ENCODE measurements at regions not wholly inside any gene's neighbourhood (a gene's known extent, or its start where the extent isn't known, plus 50 kb on each side); places are given as distances from the start of the nearest gene placed in this dataset.

DNA sequence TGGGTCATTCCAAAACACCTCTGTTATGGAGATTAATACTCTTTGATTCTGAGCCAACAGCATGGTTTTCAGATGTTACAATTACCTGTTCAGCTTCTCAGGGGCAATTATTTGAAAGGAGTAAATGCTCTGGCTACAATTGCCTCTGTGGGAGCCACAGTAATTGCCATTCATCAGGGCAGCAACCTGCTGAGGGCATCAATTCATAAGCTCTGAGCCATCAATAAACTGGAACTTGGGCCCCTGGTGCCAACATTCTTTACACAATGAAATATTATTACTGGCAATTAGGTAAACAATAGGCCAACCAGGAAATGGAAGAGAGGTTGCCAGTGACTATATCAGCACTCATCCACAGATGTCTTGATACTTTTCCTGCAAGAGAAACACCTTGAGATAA is 660.8 kb downstream of the MECOM start:
- Histone ChIP-seq H3K4me3 (ENCODE audit: low read length in 2 of 2) (no peak overlapping the region), H3K27ac (ENCODE audit: low read depth in 1 of 2, low read length in 1 of 2) (no peak overlapping the region), H3K27me3 (ENCODE audit: control insufficient read depth in 2 of 2, insufficient read depth in 1 of 2, low read length in 1 of 2) (no peaks in the 10 kb centered on the region), H3K36me3 (ENCODE audit: control insufficient read depth in 2 of 2, insufficient read depth in 2 of 2, low read length in 1 of 2) (no peaks in the 10 kb centered on the region), H3K9me3 (ENCODE audit: control insufficient read depth in 2 of 2, insufficient read depth in 1 of 2, low read length in 1 of 2) (no peaks in the 10 kb centered on the region), H3K4me1 (ENCODE audit: control insufficient read depth in 2 of 2, insufficient read depth in 2 of 2, low read length in 2 of 2) (no peaks in the 10 kb centered on the region)
- DNase-seq (ENCODE audit: low read depth in 6 of 9, low spot score in 9 of 9) = no peak

DNA sequence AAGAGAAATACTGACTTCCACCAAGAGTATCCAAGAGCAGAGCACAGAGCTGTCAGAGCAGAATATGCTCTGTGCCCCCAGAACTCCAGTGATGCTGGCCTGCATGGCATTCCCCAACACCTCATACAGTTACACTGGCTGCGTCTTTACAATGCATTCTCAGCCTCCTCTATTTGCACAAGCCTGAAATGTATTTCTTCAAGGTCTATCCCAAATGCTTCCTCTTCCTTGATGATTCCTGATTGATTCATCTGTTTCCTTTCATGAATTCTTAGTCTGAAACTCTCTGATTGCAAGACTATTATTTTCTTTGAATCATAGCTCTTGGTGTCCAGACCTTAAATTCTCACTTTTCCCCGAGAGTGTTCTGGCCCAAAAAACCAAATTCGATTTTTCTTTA is 664.7 kb downstream of the MECOM start:
- H3K27me3 ChIP-seq (ENCODE audit: control insufficient read depth in 2 of 2, insufficient read depth in 1 of 2, low read length in 1 of 2) = no peaks in the 10 kb centered on the region
- 77% methylated on average over 3 of the region's 3 CpGs for WGBS
- no peaks in the 10 kb centered on the region for H3K36me3 ChIP-seq (ENCODE audit: control insufficient read depth in 2 of 2, insufficient read depth in 2 of 2, low read length in 1 of 2)
- H3K9me3 ChIP-seq (ENCODE audit: control insufficient read depth in 2 of 2, insufficient read depth in 1 of 2, low read length in 1 of 2) = no peaks in the 10 kb centered on the region
- no peaks in the 10 kb centered on the region for H3K4me1 ChIP-seq (ENCODE audit: control insufficient read depth in 2 of 2, insufficient read depth in 2 of 2, low read length in 2 of 2)
- no peak for DNase-seq (ENCODE audit: low read depth in 6 of 9, low spot score in 9 of 9)
- no peak overlapping the region for H3K4me3 ChIP-seq (ENCODE audit: low read length in 2 of 2)
- H3K27ac ChIP-seq (ENCODE audit: low read depth in 1 of 2, low read length in 1 of 2) = no peak overlapping the region

DNA sequence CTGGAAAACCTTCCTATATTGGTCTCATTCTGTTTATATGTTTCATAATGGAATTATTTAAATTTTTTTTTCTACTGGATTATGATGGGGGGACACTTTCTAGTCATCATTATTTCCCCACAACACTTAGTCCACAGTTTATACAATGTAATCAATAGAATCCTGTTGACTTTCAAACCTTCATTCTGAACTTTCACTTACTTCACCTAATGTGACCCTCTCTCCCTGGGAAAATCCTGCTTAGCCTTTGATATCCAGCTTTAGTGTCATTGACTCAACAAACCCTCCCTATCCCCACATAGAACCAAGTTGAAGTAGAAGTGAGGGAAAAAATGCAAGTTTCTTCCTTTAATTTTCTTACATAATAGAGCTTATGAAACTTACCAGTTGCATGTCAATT is 666.0 kb downstream of the MECOM start:
- no peaks in the 10 kb centered on the region for H3K4me1 ChIP-seq (ENCODE audit: control insufficient read depth in 2 of 2, insufficient read depth in 2 of 2, low read length in 2 of 2)
- H3K27me3 ChIP-seq (ENCODE audit: control insufficient read depth in 2 of 2, insufficient read depth in 1 of 2, low read length in 1 of 2) = no peaks in the 10 kb centered on the region
- no peak for DNase-seq (ENCODE audit: low read depth in 6 of 9, low spot score in 9 of 9)
- no peaks in the 10 kb centered on the region for H3K36me3 ChIP-seq (ENCODE audit: control insufficient read depth in 2 of 2, insufficient read depth in 2 of 2, low read length in 1 of 2)
- H3K27ac ChIP-seq (ENCODE audit: low read depth in 1 of 2, low read length in 1 of 2) = no peak overlapping the region
- no peaks in the 10 kb centered on the region for H3K9me3 ChIP-seq (ENCODE audit: control insufficient read depth in 2 of 2, insufficient read depth in 1 of 2, low read length in 1 of 2)
- no peak overlapping the region for H3K4me3 ChIP-seq (ENCODE audit: low read length in 2 of 2)

DNA sequence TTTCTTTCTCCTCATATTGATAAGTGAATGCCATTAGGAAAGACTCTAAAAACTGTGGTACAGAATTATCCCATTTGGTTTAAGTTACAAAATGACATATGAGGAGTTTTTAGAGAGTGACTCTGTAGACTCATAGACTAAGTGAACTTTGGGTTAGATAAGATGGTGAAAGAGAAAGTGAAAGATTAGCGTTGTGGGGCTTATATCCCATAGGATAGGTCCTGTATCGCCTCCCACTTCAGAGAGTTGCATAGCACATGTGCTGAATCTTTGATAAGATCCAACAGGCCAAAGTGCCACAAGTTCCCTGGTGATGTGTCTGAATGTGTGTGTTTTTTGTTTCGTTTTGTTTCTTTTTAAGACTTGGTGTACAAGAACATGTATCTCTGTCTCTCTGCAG is 666.9 kb downstream of the MECOM start:
- no peak overlapping the region for H3K4me3 ChIP-seq (ENCODE audit: low read length in 2 of 2)
- H3K36me3 ChIP-seq (ENCODE audit: control insufficient read depth in 2 of 2, insufficient read depth in 2 of 2, low read length in 1 of 2) = no peaks in the 10 kb centered on the region
- no peaks in the 10 kb centered on the region for H3K4me1 ChIP-seq (ENCODE audit: control insufficient read depth in 2 of 2, insufficient read depth in 2 of 2, low read length in 2 of 2)
- WGBS = 92% methylated on average over 3 of the region's 3 CpGs
- no peaks in the 10 kb centered on the region for H3K27me3 ChIP-seq (ENCODE audit: control insufficient read depth in 2 of 2, insufficient read depth in 1 of 2, low read length in 1 of 2)
- H3K9me3 ChIP-seq (ENCODE audit: control insufficient read depth in 2 of 2, insufficient read depth in 1 of 2, low read length in 1 of 2) = no peaks in the 10 kb centered on the region
- DNase-seq (ENCODE audit: low read depth in 6 of 9, low spot score in 9 of 9) = peak in 1 of 9 donors; percentile 2
- no peak overlapping the region for H3K27ac ChIP-seq (ENCODE audit: low read depth in 1 of 2, low read length in 1 of 2)

DNA sequence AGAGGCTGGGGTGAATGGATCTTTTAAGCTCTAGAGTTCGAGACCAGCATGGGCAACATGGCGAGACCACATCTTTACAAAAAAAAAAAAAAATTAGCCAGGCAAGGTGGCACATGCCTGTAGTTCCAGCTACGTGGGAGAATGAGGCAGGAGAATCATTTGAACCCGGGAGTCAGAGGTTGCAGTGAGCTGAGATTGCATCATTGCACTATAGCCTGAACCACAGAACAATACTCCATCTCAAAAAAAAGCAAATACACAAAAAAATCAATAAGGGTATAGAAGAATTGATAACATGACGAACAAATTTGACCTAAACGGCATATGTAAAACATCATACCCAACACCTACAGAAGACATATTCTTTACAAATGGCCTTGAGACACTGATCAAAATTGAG is 668.4 kb downstream of the MECOM start:
- WGBS = 95% methylated on average over 6 of the region's 6 CpGs
- H3K4me1 ChIP-seq (ENCODE audit: control insufficient read depth in 2 of 2, insufficient read depth in 2 of 2, low read length in 2 of 2) = no peaks in the 10 kb centered on the region
- no peaks in the 10 kb centered on the region for H3K27me3 ChIP-seq (ENCODE audit: control insufficient read depth in 2 of 2, insufficient read depth in 1 of 2, low read length in 1 of 2)
- no peak for DNase-seq (ENCODE audit: low read depth in 6 of 9, low spot score in 9 of 9)
- no peaks in the 10 kb centered on the region for H3K36me3 ChIP-seq (ENCODE audit: control insufficient read depth in 2 of 2, insufficient read depth in 2 of 2, low read length in 1 of 2)
- no peaks in the 10 kb centered on the region for H3K9me3 ChIP-seq (ENCODE audit: control insufficient read depth in 2 of 2, insufficient read depth in 1 of 2, low read length in 1 of 2)
- H3K27ac ChIP-seq (ENCODE audit: low read depth in 1 of 2, low read length in 1 of 2) = no peak overlapping the region
- H3K4me3 ChIP-seq (ENCODE audit: low read length in 2 of 2) = no peak overlapping the region

DNA sequence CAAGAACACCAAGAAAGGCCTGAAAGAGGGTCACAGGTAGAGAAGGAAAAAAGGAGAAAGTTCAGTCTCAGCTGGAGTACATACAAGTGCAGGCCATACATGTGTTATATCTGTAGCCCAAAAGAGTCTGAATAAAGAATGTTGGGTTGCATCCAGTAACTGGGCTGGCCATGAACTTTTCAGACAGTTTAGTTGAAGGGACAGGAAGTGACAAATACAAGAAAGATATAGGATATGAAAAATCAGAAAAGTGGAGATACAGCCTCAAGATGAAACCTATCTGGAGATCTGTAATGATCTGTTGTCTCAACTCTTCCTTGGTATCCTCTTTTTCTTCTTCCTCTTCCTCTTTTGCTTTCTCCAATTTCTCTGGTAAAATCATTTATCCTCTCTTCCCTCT is 671.7 kb downstream of the MECOM start:
- Histone ChIP-seq H3K36me3 (ENCODE audit: control insufficient read depth in 2 of 2, insufficient read depth in 2 of 2, low read length in 1 of 2) (no peaks in the 10 kb centered on the region), H3K27ac (ENCODE audit: low read depth in 1 of 2, low read length in 1 of 2) (no peak overlapping the region), H3K9me3 (ENCODE audit: control insufficient read depth in 2 of 2, insufficient read depth in 1 of 2, low read length in 1 of 2) (no peaks in the 10 kb centered on the region), H3K27me3 (ENCODE audit: control insufficient read depth in 2 of 2, insufficient read depth in 1 of 2, low read length in 1 of 2) (no peaks in the 10 kb centered on the region), H3K4me3 (ENCODE audit: low read length in 2 of 2) (no peak overlapping the region), H3K4me1 (ENCODE audit: control insufficient read depth in 2 of 2, insufficient read depth in 2 of 2, low read length in 2 of 2) (no peaks in the 10 kb centered on the region)
- no peak for DNase-seq (ENCODE audit: low read depth in 6 of 9, low spot score in 9 of 9)

DNA sequence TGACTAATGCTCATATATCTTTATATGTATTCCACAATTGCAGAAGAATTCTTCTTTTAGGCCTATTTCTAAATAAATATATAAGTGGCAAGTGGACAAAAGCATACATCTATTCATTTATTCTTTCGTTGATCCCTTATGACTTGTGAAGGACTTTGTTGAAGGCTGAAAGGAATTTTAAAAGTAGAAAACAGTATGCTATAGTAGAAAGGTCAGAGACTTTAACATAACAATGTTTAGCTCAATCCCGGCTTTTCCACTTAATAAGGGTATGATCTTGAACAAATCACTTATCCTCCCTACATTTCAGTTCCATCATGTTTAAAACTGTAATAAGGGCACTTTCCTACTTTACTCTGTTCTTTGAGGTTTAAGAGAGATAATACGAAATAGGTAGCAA is 672.9 kb downstream of the MECOM start:
- no peak overlapping the region for H3K4me3 ChIP-seq (ENCODE audit: low read length in 2 of 2)
- 97% methylated on average over 3 of the region's 3 CpGs for WGBS
- DNase-seq (ENCODE audit: low read depth in 6 of 9, low spot score in 9 of 9) = no peak
- H3K27me3 ChIP-seq (ENCODE audit: control insufficient read depth in 2 of 2, insufficient read depth in 1 of 2, low read length in 1 of 2) = no peaks in the 10 kb centered on the region
- no peaks in the 10 kb centered on the region for H3K36me3 ChIP-seq (ENCODE audit: control insufficient read depth in 2 of 2, insufficient read depth in 2 of 2, low read length in 1 of 2)
- H3K27ac ChIP-seq (ENCODE audit: low read depth in 1 of 2, low read length in 1 of 2) = no peak overlapping the region
- H3K9me3 ChIP-seq (ENCODE audit: control insufficient read depth in 2 of 2, insufficient read depth in 1 of 2, low read length in 1 of 2) = no peaks in the 10 kb centered on the region
- H3K4me1 ChIP-seq (ENCODE audit: control insufficient read depth in 2 of 2, insufficient read depth in 2 of 2, low read length in 2 of 2) = no peaks in the 10 kb centered on the region

DNA sequence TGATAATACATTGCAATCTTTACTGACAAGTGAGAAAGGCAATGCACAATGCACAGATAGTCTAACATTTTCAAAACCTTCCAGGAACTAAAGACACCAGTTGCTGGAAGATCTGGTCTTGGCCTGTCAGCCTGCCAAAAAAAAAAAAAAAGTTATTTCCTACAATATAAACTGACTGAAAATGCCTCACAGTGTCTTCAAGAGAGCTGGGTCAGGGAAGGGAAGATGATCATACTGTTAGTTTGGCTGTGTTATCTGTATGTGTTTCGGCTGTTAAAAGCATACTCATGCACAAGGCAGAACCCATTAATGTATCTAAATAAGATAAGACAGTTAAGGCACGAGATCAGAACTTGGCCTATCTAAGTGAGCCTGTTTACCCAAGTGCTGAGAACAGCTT is 673.4 kb downstream of the MECOM start:
- DNase-seq (ENCODE audit: low read depth in 6 of 9, low spot score in 9 of 9) = no peak
- Histone ChIP-seq H3K36me3 (ENCODE audit: control insufficient read depth in 2 of 2, insufficient read depth in 2 of 2, low read length in 1 of 2) (no peaks in the 10 kb centered on the region), H3K27ac (ENCODE audit: low read depth in 1 of 2, low read length in 1 of 2) (no peak overlapping the region), H3K4me3 (ENCODE audit: low read length in 2 of 2) (no peak overlapping the region), H3K4me1 (ENCODE audit: control insufficient read depth in 2 of 2, insufficient read depth in 2 of 2, low read length in 2 of 2) (no peaks in the 10 kb centered on the region), H3K9me3 (ENCODE audit: control insufficient read depth in 2 of 2, insufficient read depth in 1 of 2, low read length in 1 of 2) (no peaks in the 10 kb centered on the region), H3K27me3 (ENCODE audit: control insufficient read depth in 2 of 2, insufficient read depth in 1 of 2, low read length in 1 of 2) (no peaks in the 10 kb centered on the region)
- 90% methylated on average over 2 of the region's 2 CpGs for WGBS

DNA sequence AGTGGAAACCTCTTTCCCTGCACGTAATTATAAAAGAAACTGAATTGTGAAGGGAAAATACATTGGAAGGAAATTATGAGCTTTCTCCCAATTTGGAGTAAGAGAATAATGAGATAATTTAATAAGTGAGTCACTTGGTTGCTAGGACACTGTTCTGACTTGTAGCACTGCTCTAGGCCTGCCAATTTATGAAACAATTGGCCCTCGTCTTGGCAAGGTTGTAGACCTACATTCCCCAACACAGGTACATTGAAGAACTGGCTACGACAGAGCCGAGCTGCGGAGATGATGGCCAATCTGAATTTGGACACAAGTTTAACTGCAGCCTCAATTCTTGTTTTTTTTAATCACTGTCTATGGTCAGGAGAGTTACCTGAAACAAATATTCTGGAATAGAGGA is 674.1 kb downstream of the MECOM start:
- Histone ChIP-seq H3K27me3 (ENCODE audit: control insufficient read depth in 2 of 2, insufficient read depth in 1 of 2, low read length in 1 of 2) (no peaks in the 10 kb centered on the region), H3K27ac (ENCODE audit: low read depth in 1 of 2, low read length in 1 of 2) (no peak overlapping the region), H3K9me3 (ENCODE audit: control insufficient read depth in 2 of 2, insufficient read depth in 1 of 2, low read length in 1 of 2) (no peaks in the 10 kb centered on the region), H3K4me1 (ENCODE audit: control insufficient read depth in 2 of 2, insufficient read depth in 2 of 2, low read length in 2 of 2) (no peaks in the 10 kb centered on the region), H3K36me3 (ENCODE audit: control insufficient read depth in 2 of 2, insufficient read depth in 2 of 2, low read length in 1 of 2) (no peaks in the 10 kb centered on the region), H3K4me3 (ENCODE audit: low read length in 2 of 2) (no peak overlapping the region)
- no peak for DNase-seq (ENCODE audit: low read depth in 6 of 9, low spot score in 9 of 9)
- WGBS = 72% methylated on average over 5 of the region's 5 CpGs

DNA sequence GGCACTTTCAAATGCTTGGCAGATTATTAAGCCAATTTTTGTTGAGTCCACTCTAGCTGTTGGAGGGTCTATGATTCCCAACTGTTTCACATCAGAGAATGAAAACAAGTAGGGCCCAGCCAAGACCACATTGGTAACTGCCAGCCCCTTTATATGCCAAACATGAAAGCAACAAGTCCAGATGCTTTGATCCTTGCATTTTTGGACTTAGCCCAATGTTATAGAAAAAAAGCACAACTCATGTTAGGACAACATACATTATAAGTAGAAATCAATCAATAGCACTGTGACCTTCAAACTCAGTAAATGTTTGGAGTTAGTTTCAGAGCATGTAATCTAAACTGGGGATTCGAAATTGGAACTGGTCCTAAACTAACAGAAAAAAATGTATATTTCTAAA is 674.7 kb downstream of the MECOM start:
- WGBS = 91% methylated on average over 1 of the region's 1 CpG
- Histone ChIP-seq H3K27ac (ENCODE audit: low read depth in 1 of 2, low read length in 1 of 2) (no peak overlapping the region), H3K27me3 (ENCODE audit: control insufficient read depth in 2 of 2, insufficient read depth in 1 of 2, low read length in 1 of 2) (no peaks in the 10 kb centered on the region), H3K4me1 (ENCODE audit: control insufficient read depth in 2 of 2, insufficient read depth in 2 of 2, low read length in 2 of 2) (no peaks in the 10 kb centered on the region), H3K36me3 (ENCODE audit: control insufficient read depth in 2 of 2, insufficient read depth in 2 of 2, low read length in 1 of 2) (no peaks in the 10 kb centered on the region), H3K9me3 (ENCODE audit: control insufficient read depth in 2 of 2, insufficient read depth in 1 of 2, low read length in 1 of 2) (no peaks in the 10 kb centered on the region), H3K4me3 (ENCODE audit: low read length in 2 of 2) (no peak overlapping the region)
- DNase-seq (ENCODE audit: low read depth in 6 of 9, low spot score in 9 of 9) = no peak

All from thymus (tissue), 11 donors.